ENCODE measurements at regions not wholly inside any gene's neighbourhood (a gene's known extent, or its start where the extent isn't known, plus 50 kb on each side); places are given as distances from the start of the nearest gene placed in this dataset.

GRCh38 chr5:117242028-117242427 lies 667.4 kb upstream of the SEMA6A start:
- H3K4me1 ChIP-seq (ENCODE audit: low read depth, poor library complexity, severe bottlenecking): no peaks in the 10 kb centered on the region
- no peak overlapping the region for H3K27ac ChIP-seq
- H3K4me3 ChIP-seq (IDR thresholded peaks at IDR 0.05; ENCODE audit: insufficient read depth, low read depth, low read length): no peak overlapping the region
- TF ChIP-seq, protein P1, sequence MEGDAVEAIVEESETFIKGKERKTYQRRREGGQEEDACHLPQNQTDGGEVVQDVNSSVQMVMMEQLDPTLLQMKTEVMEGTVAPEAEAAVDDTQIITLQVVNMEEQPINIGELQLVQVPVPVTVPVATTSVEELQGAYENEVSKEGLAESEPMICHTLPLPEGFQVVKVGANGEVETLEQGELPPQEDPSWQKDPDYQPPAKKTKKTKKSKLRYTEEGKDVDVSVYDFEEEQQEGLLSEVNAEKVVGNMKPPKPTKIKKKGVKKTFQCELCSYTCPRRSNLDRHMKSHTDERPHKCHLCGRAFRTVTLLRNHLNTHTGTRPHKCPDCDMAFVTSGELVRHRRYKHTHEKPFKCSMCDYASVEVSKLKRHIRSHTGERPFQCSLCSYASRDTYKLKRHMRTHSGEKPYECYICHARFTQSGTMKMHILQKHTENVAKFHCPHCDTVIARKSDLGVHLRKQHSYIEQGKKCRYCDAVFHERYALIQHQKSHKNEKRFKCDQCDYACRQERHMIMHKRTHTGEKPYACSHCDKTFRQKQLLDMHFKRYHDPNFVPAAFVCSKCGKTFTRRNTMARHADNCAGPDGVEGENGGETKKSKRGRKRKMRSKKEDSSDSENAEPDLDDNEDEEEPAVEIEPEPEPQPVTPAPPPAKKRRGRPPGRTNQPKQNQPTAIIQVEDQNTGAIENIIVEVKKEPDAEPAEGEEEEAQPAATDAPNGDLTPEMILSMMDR (conservative IDR thresholded peaks at IDR 0.05; ENCODE audit: low read depth, low read length): no peak
- H3K36me3 ChIP-seq (ENCODE audit: insufficient read depth): no peaks in the 10 kb centered on the region
- no peaks in the 10 kb centered on the region for H4K20me1 ChIP-seq (ENCODE audit: insufficient read depth)
- H3K79me2 ChIP-seq (ENCODE audit: insufficient read depth, low read depth): no peaks in the 10 kb centered on the region
- no peaks in the 10 kb centered on the region for H3K27me3 ChIP-seq (ENCODE audit: insufficient read depth, low read depth)
- no peak overlapping the region for H3K4me2 ChIP-seq
- H3K9ac ChIP-seq: no peak overlapping the region
- no peak overlapping the region for H2AFZ ChIP-seq (ENCODE audit: low read depth)

GRCh38 chr5:117236941-117237340 lies 662.3 kb upstream of the SEMA6A start:
- no peak overlapping the region for H3K9ac ChIP-seq
- H3K4me2 ChIP-seq: no peak overlapping the region
- TF ChIP-seq, protein P1 (conservative IDR thresholded peaks at IDR 0.05; ENCODE audit: low read depth, low read length): no peak
- H2AFZ ChIP-seq (ENCODE audit: low read depth): no peak overlapping the region
- no peaks in the 10 kb centered on the region for H3K36me3 ChIP-seq (ENCODE audit: insufficient read depth)
- no peak overlapping the region for H3K4me3 ChIP-seq (IDR thresholded peaks at IDR 0.05; ENCODE audit: insufficient read depth, low read depth, low read length)
- no peaks in the 10 kb centered on the region for H3K4me1 ChIP-seq (ENCODE audit: low read depth, poor library complexity, severe bottlenecking)
- no peak overlapping the region for H3K27ac ChIP-seq
- H4K20me1 ChIP-seq (ENCODE audit: insufficient read depth): no peaks in the 10 kb centered on the region
- H3K27me3 ChIP-seq (ENCODE audit: insufficient read depth, low read depth): no peaks in the 10 kb centered on the region
- no peaks in the 10 kb centered on the region for H3K79me2 ChIP-seq (ENCODE audit: insufficient read depth, low read depth)

- no peak overlapping the region for H2AFZ ChIP-seq (ENCODE audit: low read depth)
- no peaks in the 10 kb centered on the region for H3K27me3 ChIP-seq (ENCODE audit: insufficient read depth, low read depth)
- H3K4me1 ChIP-seq (ENCODE audit: low read depth, poor library complexity, severe bottlenecking): no peaks in the 10 kb centered on the region
- no peaks in the 10 kb centered on the region for H3K36me3 ChIP-seq (ENCODE audit: insufficient read depth)
- no peak overlapping the region for H3K4me2 ChIP-seq
- no peaks in the 10 kb centered on the region for H4K20me1 ChIP-seq (ENCODE audit: insufficient read depth)
- TF ChIP-seq, protein P1 (conservative IDR thresholded peaks at IDR 0.05; ENCODE audit: low read depth, low read length): no peak
- no peaks in the 10 kb centered on the region for H3K79me2 ChIP-seq (ENCODE audit: insufficient read depth, low read depth)
- no peak overlapping the region for H3K9ac ChIP-seq
- H3K27ac ChIP-seq: no peak overlapping the region
- no peak overlapping the region for H3K4me3 ChIP-seq (IDR thresholded peaks at IDR 0.05; ENCODE audit: insufficient read depth, low read depth, low read length)
These were observed 661.2 kb upstream of the SEMA6A start for GRCh38 chr5:117235786-117236185.

GRCh38 chr5:117230375-117230774 lies 655.8 kb upstream of the SEMA6A start:
- Histone ChIP-seq H3K4me3 (IDR thresholded peaks at IDR 0.05; ENCODE audit: insufficient read depth, low read depth, low read length) (no peak overlapping the region), H3K36me3 (ENCODE audit: insufficient read depth) (no peaks in the 10 kb centered on the region), H4K20me1 (ENCODE audit: insufficient read depth) (no peaks in the 10 kb centered on the region), H3K4me2 (no peak overlapping the region), H3K79me2 (ENCODE audit: insufficient read depth, low read depth) (no peaks in the 10 kb centered on the region), H3K27me3 (ENCODE audit: insufficient read depth, low read depth) (no peaks in the 10 kb centered on the region), H3K9ac (no peak overlapping the region), H3K27ac (no peak overlapping the region), H3K4me1 (ENCODE audit: low read depth, poor library complexity, severe bottlenecking) (no peaks in the 10 kb centered on the region), H2AFZ (ENCODE audit: low read depth) (no peak overlapping the region)
- TF ChIP-seq, protein P1 (conservative IDR thresholded peaks at IDR 0.05; ENCODE audit: low read depth, low read length): no peak

All from KMS-11 (cell line).